GM18508 (cell line): ENCODE measurements at regions not wholly inside any gene's neighbourhood (a gene's known extent, or its start where the extent isn't known, plus 50 kb on each side); places are given as distances from the start of the nearest gene placed in this dataset.

Source experiments
- ATAC-seq: cut with Tn5 transposase; IDR thresholded peaks from one replicate; pipeline ENCODE4 v1.9.1; 2021; ENCODE audit warnings: moderate number of reproducible peaks; ENCODE audit not compliant: insufficient read depth, unreplicated experiment

DNA sequence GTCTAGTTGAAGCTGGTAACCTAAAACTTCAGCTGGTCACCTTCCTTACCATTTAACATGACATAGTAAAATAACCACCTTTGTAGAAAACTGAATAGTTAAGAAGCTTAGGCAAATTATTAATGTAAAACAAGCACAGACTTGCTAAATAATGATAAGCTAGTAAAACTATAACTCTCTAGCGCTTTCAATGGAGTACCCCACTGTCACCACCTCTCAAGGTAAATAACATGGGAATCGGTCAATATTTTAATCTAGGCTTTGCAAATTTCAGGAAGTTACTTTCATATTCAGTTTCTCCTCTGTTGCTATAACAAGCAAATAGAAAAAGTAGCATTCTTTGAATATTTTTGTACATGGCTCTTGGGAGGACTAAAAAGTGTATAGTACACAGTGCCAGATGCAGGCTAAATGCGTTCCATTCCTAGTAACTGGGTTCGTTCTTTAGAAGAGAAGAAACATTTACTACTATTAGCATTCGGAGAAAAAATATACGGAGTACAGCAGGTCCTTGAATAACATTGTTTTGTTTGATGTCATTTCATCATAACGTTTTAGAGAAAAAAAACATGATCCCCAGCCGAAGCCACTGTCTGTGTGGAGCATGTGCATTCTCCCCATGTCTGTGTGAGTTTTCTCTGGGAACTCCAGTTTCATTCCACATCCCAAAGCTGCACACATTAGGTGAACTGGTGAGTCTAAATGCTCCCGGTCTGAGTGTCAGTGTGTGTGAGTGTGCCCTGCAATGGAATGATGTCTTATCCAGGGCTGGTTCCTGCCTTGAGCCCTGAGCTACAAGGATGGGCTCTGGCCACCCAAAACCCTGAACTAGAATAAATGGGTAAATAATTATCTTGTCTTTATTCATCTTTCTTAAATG, 52.5 kb downstream of the EPRS1 start:
- no peak for ATAC-seq

DNA sequence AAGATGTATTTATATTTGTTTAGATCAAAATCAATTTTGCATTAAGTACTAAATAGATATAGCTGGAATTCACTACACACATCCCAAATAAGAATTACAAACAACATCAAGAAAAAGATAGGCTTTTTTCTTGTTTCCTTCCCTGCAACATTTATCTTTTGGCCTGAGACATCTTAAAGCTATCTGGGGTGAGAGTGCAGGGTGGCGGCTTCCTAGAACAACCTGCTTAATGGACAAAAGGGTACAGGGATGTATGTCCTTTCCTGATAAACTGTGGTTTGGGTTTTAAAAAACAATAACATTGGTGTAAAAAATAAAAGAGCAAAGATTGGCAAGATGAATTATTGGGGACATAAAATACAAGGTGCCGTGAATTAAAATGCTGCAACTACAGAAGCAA, 54.4 kb downstream of the EPRS1 start:
- ATAC-seq = no peak

DNA sequence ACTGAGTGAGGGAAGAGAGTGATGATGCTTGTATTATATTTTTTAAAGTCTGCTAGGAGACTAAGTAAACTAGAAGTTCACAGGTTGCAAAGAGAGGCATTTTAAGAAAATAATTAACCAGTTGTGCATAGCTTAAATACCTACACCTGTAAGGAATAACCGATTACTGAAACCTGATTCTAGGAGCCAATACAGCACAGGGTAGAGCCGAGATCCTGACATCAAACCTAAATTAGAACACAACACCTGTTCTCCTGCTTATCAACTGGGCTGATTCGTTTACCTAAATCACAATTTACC, 54.8 kb downstream of the EPRS1 start:
- no peak for ATAC-seq

DNA sequence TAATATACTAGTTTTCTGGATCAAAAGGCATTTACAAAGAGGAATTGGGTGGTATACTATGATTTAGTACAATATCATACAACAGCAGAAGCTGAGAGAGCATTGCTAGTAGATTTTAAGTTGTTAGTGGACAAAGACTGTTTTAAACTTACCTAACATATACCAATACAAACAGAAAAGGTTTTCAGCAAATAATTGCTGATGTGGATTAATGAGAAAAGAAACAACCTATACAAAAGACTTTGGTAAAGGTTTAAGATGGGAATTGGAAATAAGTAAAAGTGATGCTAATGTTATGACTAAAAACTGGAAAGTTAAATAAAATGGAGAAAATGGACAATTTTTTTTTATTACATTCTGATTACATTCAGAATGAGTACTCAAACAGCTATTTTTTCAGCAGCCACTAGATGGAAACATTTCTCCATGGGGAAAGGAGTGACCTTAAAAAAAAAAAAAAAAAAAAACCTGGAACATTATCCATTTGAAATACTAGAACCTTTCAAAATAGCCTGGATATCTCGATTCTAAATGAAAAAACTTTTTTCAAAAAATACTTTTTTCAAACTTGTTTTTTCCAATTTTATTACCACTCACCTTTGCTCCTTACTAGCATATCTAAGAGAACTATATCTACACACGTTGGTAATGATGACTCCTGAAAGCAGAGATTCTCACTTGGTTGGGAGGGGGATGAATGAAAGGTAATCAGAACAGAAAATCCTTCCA, 55.4 kb downstream of the EPRS1 start:
- ATAC-seq = no peak

GRCh38 chr1:219989766-219990165, 56.5 kb downstream of the EPRS1 start:
- no peak for ATAC-seq

GRCh38 chr1:219988818-219989217, 57.5 kb downstream of the EPRS1 start:
- ATAC-seq = no peak

GRCh38 chr1:219988387-219988786, 57.9 kb downstream of the EPRS1 start:
- peak; percentile 59 for ATAC-seq

DNA sequence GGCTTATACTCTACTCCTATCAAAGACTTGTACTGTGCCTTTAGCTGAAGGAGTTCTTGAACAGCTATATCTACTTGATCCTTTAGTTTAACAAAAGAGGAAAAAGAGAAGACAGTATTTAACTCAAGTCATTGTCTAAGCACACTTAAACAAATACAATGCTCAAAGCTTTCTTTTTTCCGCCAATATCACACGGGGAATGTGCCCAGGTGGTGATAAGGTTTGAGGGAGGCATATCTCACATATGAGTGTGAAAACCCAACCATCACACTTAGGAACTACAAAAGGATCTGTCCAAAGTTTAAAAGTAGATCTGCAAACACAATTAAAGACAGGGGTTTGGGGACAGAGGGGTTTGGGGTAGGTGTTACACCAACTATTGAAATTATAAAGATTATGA, 59.0 kb upstream of the SLC30A10 start:
- no peak for ATAC-seq

DNA sequence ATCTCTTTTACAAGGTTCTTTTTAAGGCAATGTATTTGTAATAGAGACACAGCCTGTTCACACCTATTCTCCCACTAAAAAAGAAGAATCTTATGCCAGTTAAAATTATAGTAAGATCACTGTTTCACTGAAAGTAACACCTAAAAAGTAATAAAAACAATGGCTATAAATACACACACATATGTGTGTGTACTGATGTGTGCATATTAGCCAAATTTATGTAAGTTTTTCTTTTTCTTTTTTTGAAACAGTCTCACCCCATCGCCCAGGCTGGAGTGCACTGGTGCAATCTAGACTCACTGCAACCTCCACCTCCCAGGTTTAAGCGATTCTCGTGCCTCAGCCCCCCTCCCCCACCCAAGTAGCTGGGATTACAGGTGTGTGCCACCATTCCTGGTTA, 56.8 kb upstream of the SLC30A10 start:
- ATAC-seq = no peak
